ENCODE measurements at regions not wholly inside any gene's neighbourhood (a gene's known extent, or its start where the extent isn't known, plus 50 kb on each side); places are given as distances from the start of the nearest gene placed in this dataset.

GRCh38 chr4:101555341-101555880, 208.1 kb upstream of the PPP3CA start:
- no peak for DNase-seq (ENCODE audit: extremely low read depth, low read depth)
- H3K4me3 ChIP-seq (replicated peaks; ENCODE audit: low read depth, low read length) = no peak overlapping the region
- TF ChIP-seq, protein P1, sequence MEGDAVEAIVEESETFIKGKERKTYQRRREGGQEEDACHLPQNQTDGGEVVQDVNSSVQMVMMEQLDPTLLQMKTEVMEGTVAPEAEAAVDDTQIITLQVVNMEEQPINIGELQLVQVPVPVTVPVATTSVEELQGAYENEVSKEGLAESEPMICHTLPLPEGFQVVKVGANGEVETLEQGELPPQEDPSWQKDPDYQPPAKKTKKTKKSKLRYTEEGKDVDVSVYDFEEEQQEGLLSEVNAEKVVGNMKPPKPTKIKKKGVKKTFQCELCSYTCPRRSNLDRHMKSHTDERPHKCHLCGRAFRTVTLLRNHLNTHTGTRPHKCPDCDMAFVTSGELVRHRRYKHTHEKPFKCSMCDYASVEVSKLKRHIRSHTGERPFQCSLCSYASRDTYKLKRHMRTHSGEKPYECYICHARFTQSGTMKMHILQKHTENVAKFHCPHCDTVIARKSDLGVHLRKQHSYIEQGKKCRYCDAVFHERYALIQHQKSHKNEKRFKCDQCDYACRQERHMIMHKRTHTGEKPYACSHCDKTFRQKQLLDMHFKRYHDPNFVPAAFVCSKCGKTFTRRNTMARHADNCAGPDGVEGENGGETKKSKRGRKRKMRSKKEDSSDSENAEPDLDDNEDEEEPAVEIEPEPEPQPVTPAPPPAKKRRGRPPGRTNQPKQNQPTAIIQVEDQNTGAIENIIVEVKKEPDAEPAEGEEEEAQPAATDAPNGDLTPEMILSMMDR (IDR thresholded peaks at IDR 0.05; ENCODE audit: low read depth, low read length, missing control alignments) = no peak

GRCh38 chr4:101540336-101540735, 193.0 kb upstream of the PPP3CA start:
- TF ChIP-seq, protein P1 (IDR thresholded peaks at IDR 0.05; ENCODE audit: low read depth, low read length, missing control alignments) = no peak
- no peak for DNase-seq (ENCODE audit: extremely low read depth, low read depth)
- H3K4me3 ChIP-seq (replicated peaks; ENCODE audit: low read depth, low read length) = no peak overlapping the region

DNA sequence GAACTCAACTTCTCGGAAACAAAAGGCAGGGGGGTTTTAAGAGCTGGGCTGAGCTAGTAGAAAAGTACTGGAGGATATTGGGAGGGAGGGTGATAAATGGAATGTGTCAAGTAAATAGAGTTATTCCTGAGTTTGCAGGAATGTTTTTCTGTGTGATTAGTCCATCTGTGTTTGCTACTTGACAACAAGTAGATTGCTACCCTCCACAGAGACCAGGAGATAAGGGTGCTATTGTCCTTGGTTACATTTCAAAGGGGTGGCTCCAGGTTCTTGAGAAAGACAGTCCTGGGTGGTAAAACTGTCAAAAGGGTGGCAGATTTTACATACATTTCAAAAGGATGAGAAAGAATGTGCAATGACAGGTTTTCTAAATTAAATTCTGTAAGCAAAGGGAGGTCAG, 181.2 kb upstream of the PPP3CA start:
- no peak for DNase-seq (ENCODE audit: extremely low read depth, low read depth)
- H3K4me3 ChIP-seq (replicated peaks; ENCODE audit: low read depth, low read length) = no peak overlapping the region
- TF ChIP-seq, protein P1 (IDR thresholded peaks at IDR 0.05; ENCODE audit: low read depth, low read length, missing control alignments) = no peak

GRCh38 chr4:101527188-101527587, 179.9 kb upstream of the PPP3CA start:
- no peak overlapping the region for H3K4me3 ChIP-seq (replicated peaks; ENCODE audit: low read depth, low read length)
- TF ChIP-seq, protein P1 (IDR thresholded peaks at IDR 0.05; ENCODE audit: low read depth, low read length, missing control alignments) = no peak
- no peak for DNase-seq (ENCODE audit: extremely low read depth, low read depth)

DNA sequence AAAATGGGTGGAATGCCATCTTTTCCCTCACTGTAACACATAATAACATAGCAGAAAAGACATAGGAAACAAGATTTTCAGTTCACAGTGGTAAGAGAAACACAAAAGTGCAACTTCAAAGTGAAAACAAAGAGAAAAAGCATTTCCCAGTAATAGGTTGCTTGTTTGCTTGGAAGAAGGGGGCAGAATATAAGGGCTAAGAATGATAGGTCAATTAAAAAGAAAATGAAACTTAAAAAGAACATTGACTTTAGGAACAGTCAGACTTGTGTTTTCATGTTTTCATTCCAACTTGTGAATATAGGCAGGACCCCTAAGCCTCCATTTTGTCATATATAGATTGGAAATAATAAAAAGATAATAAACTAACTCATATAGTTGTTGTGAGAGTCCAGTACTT, 168.2 kb upstream of the PPP3CA start:
- TF ChIP-seq, protein P1 (IDR thresholded peaks at IDR 0.05; ENCODE audit: low read depth, low read length, missing control alignments) = no peak
- H3K4me3 ChIP-seq (replicated peaks; ENCODE audit: low read depth, low read length) = no peak overlapping the region
- DNase-seq (ENCODE audit: extremely low read depth, low read depth) = no peak

- no peak for DNase-seq (ENCODE audit: extremely low read depth, low read depth)
- TF ChIP-seq, protein P1 (IDR thresholded peaks at IDR 0.05; ENCODE audit: low read depth, low read length, missing control alignments) = no peak
Observed at GRCh38 chr4:101515099-101515498, 167.8 kb upstream of the PPP3CA start.

GRCh38 chr4:101512416-101512815, 165.1 kb upstream of the PPP3CA start:
- DNase-seq (ENCODE audit: extremely low read depth, low read depth) = no peak
- TF ChIP-seq, protein P1 (IDR thresholded peaks at IDR 0.05; ENCODE audit: low read depth, low read length, missing control alignments) = no peak
- no peak overlapping the region for H3K4me3 ChIP-seq (replicated peaks; ENCODE audit: low read depth, low read length)

More at GRCh38 chr4:101515099-101515498, 167.8 kb upstream of the PPP3CA start:
- H3K4me3 ChIP-seq (replicated peaks; ENCODE audit: low read depth, low read length) = no peak overlapping the region

Measured in HFF-Myc (cell line).